GM21737 (cell line): ENCODE measurements at regions not wholly inside any gene's neighbourhood (a gene's known extent, or its start where the extent isn't known, plus 50 kb on each side); places are given as distances from the start of the nearest gene placed in this dataset.

ENCODE experiments used
- ATAC-seq: cut with Tn5 transposase; IDR thresholded peaks from one replicate; pipeline ENCODE4 v1.9.1; 2021; ENCODE audit warnings: mild to moderate bottlenecking, moderate library complexity; ENCODE audit not compliant: unreplicated experiment

- ATAC-seq = no peak
Measured at GRCh38 chr13:108435393-108436149, 166.1 kb downstream of the TNFSF13B start.

- no peak for ATAC-seq
Measured at GRCh38 chr13:108437496-108437895, 168.0 kb downstream of the TNFSF13B start.

GRCh38 chr13:108439556-108439955, 170.0 kb downstream of the TNFSF13B start:
- no peak for ATAC-seq

- no peak for ATAC-seq
Measured at GRCh38 chr13:108444448-108444847, 174.9 kb downstream of the TNFSF13B start.

GRCh38 chr13:108448891-108449290, 179.4 kb downstream of the TNFSF13B start:
- no peak for ATAC-seq

GRCh38 chr13:108451121-108451520, 178.3 kb upstream of the MYO16 start:
- ATAC-seq = no peak

GRCh38 chr13:108455320-108455719, 174.1 kb upstream of the MYO16 start:
- no peak for ATAC-seq

- ATAC-seq = no peak
Measured at GRCh38 chr13:108460043-108460442, 169.4 kb upstream of the MYO16 start.

- ATAC-seq = no peak
Measured at GRCh38 chr13:108460746-108461145, 168.7 kb upstream of the MYO16 start.

- no peak for ATAC-seq
Measured at GRCh38 chr13:108463340-108463739, 166.1 kb upstream of the MYO16 start.

GRCh38 chr13:108470921-108471320, 158.5 kb upstream of the MYO16 start:
- ATAC-seq = no peak

GRCh38 chr13:108475181-108475580, 154.2 kb upstream of the MYO16 start:
- no peak for ATAC-seq

- no peak for ATAC-seq
Measured at GRCh38 chr13:108477376-108477775, 152.0 kb upstream of the MYO16 start.

GRCh38 chr13:108478179-108478578, 151.2 kb upstream of the MYO16 start:
- ATAC-seq = no peak

- no peak for ATAC-seq
Measured at GRCh38 chr13:108483981-108484380, 145.4 kb upstream of the MYO16 start.

- ATAC-seq = no peak
Measured at GRCh38 chr13:108486096-108486495, 143.3 kb upstream of the MYO16 start.

GRCh38 chr13:108494991-108495645, 134.3 kb upstream of the MYO16 start:
- ATAC-seq = no peak

- ATAC-seq = no peak
Measured at GRCh38 chr13:108495646-108496361, 133.6 kb upstream of the MYO16 start.

- no peak for ATAC-seq
Measured at GRCh38 chr13:108496362-108497210, 132.8 kb upstream of the MYO16 start.

- ATAC-seq = no peak
Measured at GRCh38 chr13:108500711-108501110, 128.7 kb upstream of the MYO16 start.

GRCh38 chr13:108508263-108508662, 121.1 kb upstream of the MYO16 start:
- no peak for ATAC-seq
